ENCODE measurements at regions not wholly inside any gene's neighbourhood (a gene's known extent, or its start where the extent isn't known, plus 50 kb on each side); places are given as distances from the start of the nearest gene placed in this dataset.

DNA sequence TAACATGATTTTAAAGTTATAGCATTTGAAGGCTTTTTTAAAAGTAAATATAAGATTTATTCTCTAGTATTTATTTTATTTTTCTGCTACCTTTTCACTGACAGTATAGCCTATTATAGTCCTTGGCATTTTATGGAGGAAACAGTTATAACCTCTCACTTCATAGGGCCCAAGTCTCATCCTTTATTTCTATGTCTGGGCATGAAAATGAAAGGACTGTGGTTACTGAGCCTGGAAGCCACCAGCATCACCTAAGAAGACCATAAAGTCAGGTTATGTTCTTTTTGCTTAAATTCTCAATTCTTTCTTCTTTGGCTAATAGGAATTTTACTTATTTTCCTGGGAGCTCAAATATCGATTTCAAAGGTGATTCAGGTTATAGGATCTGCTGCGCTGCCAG, 494.7 kb upstream of the TECRL start:
- TF ChIP-seq, protein P1, sequence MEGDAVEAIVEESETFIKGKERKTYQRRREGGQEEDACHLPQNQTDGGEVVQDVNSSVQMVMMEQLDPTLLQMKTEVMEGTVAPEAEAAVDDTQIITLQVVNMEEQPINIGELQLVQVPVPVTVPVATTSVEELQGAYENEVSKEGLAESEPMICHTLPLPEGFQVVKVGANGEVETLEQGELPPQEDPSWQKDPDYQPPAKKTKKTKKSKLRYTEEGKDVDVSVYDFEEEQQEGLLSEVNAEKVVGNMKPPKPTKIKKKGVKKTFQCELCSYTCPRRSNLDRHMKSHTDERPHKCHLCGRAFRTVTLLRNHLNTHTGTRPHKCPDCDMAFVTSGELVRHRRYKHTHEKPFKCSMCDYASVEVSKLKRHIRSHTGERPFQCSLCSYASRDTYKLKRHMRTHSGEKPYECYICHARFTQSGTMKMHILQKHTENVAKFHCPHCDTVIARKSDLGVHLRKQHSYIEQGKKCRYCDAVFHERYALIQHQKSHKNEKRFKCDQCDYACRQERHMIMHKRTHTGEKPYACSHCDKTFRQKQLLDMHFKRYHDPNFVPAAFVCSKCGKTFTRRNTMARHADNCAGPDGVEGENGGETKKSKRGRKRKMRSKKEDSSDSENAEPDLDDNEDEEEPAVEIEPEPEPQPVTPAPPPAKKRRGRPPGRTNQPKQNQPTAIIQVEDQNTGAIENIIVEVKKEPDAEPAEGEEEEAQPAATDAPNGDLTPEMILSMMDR (IDR thresholded peaks at IDR 0.05) = no peak
- no peak for TF ChIP-seq POLR2A (IDR thresholded peaks at IDR 0.05)

Data from uterus (tissue), 2 donors.